HepG2 (cell line): ENCODE measurements at regions not wholly inside any gene's neighbourhood (a gene's known extent, or its start where the extent isn't known, plus 50 kb on each side); places are given as distances from the start of the nearest gene placed in this dataset.

ENCODE experiments used
- ATAC-seq: fragments of 200-7000 bp; cut with Tn5 transposase; 3 replicates; pipeline ENCODE4 v1.9.1; 2020; ENCODE audit warnings: mild to moderate bottlenecking, moderate library complexity
- BruUV-seq: library from RNA; stranded (reverse); fragments of 400-500 nt; replicated peaks from 2 replicates; lab custom pipeline; 2021; lab: Mats Ljungman, UMichigan
- CTCF ChIA-PET: fragments of 300-600 bp; formaldehyde crosslinking; extraction: SDS; loops from one replicate; lab custom pipeline; 2021; ENCODE audit warnings: low total read pairs, inconsistent platforms, low intra/inter-chr PET ratio; lab: Yijun Ruan, JAX
- POLR2A ChIA-PET: fragments of 350-600 bp; sonication (Branson Sonifier 250); formaldehyde crosslinking; loops from one replicate; lab custom pipeline; 2020; ENCODE audit warnings: antibody characterized with exemption, inconsistent platforms; lab: Yijun Ruan, JAX
- DNase-seq: peaks from one replicate; pipeline ENCODE4 v3.0.0-alpha.2; 2015; ENCODE audit warnings: low spot score
- FAIRE-seq: peaks from 3 replicates; lab custom pipeline; 2011; peaks lifted over from hg19 to GRCh38; lab: Jason Lieb, UNC
- H2AFZ ChIP-seq: one replicate; pipeline ENCODE4 v1.6.1; 2011; ENCODE audit warnings: low read length, inconsistent platforms
- H3K27ac ChIP-seq: fragments of 300-600 bp; 3 replicates; pipeline ENCODE4 v1.8.0; 2011; ENCODE audit warnings: mixed run types, mild to moderate bottlenecking, mixed read lengths, low read length, inconsistent platforms; ENCODE audit not compliant: insufficient read depth; ENCODE audit errors: extremely low read length
- H3K27me3 ChIP-seq, 2 experiments: fragments of 200-600 bp in 1 of 2; 2 replicates in 1 of 2; 3 replicates in 1 of 2; pipeline versions ENCODE4 v1.6.0 to v1.8.0; 2011; ENCODE audit warnings: low read length in 2 of 2, mild to moderate bottlenecking in 2 of 2, moderate library complexity in 2 of 2, inconsistent platforms in 1 of 2; ENCODE audit not compliant: insufficient read depth in 2 of 2, control insufficient read depth in 1 of 2
- H3K36me3 ChIP-seq, 2 experiments: fragments of 200-600 bp in 1 of 2; replicated peaks in 1 of 2; 2 replicates in 1 of 2; 3 replicates in 1 of 2; pipeline versions ENCODE4 v1.5.1 to v1.8.0; 2011; ENCODE audit warnings: low read length in 2 of 2, inconsistent platforms in 1 of 2; ENCODE audit not compliant: insufficient read depth in 2 of 2, control insufficient read depth in 1 of 2
- H3K4me1 ChIP-seq: 2 replicates; pipeline ENCODE4 v1.5.1; 2012; ENCODE audit warnings: low read length, inconsistent platforms; ENCODE audit not compliant: insufficient read depth
- H3K4me2 ChIP-seq: 2 replicates; pipeline ENCODE4 v1.6.0; 2011; ENCODE audit warnings: low read depth, low read length, inconsistent platforms
- H3K4me3 ChIP-seq, 3 experiments: fragments of 200-600 bp in 1 of 3; sonication (generic), shearing (Covaris generic) in 1 of 3; replicated peaks in 1 of 3; 2 replicates each; pipeline ENCODE4 v1.5.1; 2011 to 2016; ENCODE audit warnings: low read length in 3 of 3, inconsistent platforms in 2 of 3, low read depth in 2 of 3, mild to moderate bottlenecking in 2 of 3, control low read depth in 1 of 3, mixed read lengths in 1 of 3; ENCODE audit not compliant: insufficient read depth in 1 of 3
- H3K79me2 ChIP-seq: one replicate; pipeline ENCODE4 v1.6.1; 2011; ENCODE audit warnings: low read length, inconsistent platforms; ENCODE audit not compliant: insufficient read depth
- H3K9ac ChIP-seq: 2 replicates; pipeline ENCODE4 v1.6.0; 2011; ENCODE audit warnings: mild to moderate bottlenecking, low read depth, low read length, inconsistent platforms; ENCODE audit not compliant: insufficient read depth
- H3K9me3 ChIP-seq: 2 replicates; pipeline ENCODE4 v1.5.1; 2012; ENCODE audit warnings: mild to moderate bottlenecking, low read length
- H4K20me1 ChIP-seq: 2 replicates; pipeline ENCODE4 v1.6.0; 2011; ENCODE audit warnings: inconsistent platforms, mild to moderate bottlenecking, low read length, moderate library complexity; ENCODE audit not compliant: insufficient read depth
- HMGA1 ChIP-seq: sonication (generic); formaldehyde crosslinking; conservative IDR thresholded peaks from 2 replicates; pipeline ENCODE4 v1.4.0; 2020; ENCODE audit warnings: missing genetic modification reagents
- HNRNPH1 ChIP-seq: fragments of 200-400 bp; formaldehyde crosslinking; optimal IDR thresholded peaks from 2 replicates; pipeline ENCODE3; 2017; ENCODE audit warnings: mild to moderate bottlenecking, low read depth, low read length
- KLF13 ChIP-seq: sonication (generic); formaldehyde crosslinking; IDR thresholded peaks from 2 replicates; pipeline ENCODE4 v1.4.0; 2020; ENCODE audit warnings: mild to moderate bottlenecking, missing genetic modification reagents
- MTA3 ChIP-seq: sonication (generic); formaldehyde crosslinking; IDR thresholded peaks from 2 replicates; pipeline ENCODE4 v1.4.0; 2020; ENCODE audit warnings: missing genetic modification reagents
- MTF2 ChIP-seq: sonication (generic); formaldehyde crosslinking; IDR thresholded peaks from 2 replicates; pipeline ENCODE4 v1.5.0; 2020; ENCODE audit warnings: missing genetic modification reagents, borderline replicate concordance
- RBFOX2 ChIP-seq: fragments of 200-400 bp; formaldehyde crosslinking; IDR thresholded peaks from 2 replicates; pipeline ENCODE4 v1.6.1; 2017; ENCODE audit warnings: low read depth, mild to moderate bottlenecking, low read length
- SMAD9 ChIP-seq: sonication (generic); formaldehyde crosslinking; IDR thresholded peaks from 2 replicates; pipeline ENCODE4 v1.5.1; 2020; ENCODE audit warnings: mild to moderate bottlenecking, missing genetic modification reagents
- SSRP1 ChIP-seq: IDR thresholded peaks from 2 replicates; pipeline ENCODE4 v1.6.1; 2016; ENCODE audit warnings: control low read depth
- ZNF567 ChIP-seq: sonication (generic); formaldehyde crosslinking; IDR thresholded peaks from 2 replicates; pipeline ENCODE4 v1.8.1; 2023; ENCODE audit warnings: mild to moderate bottlenecking, missing genetic modification reagents, borderline replicate concordance
- ZNF629 ChIP-seq: sonication (generic); formaldehyde crosslinking; conservative IDR thresholded peaks from 2 replicates; pipeline ENCODE4 v1.5.0; 2020; ENCODE audit warnings: missing genetic modification reagents
- ZNF713 ChIP-seq: sonication (generic); formaldehyde crosslinking; IDR thresholded peaks from 2 replicates; pipeline ENCODE4 v1.4.0; 2020; ENCODE audit warnings: mild to moderate bottlenecking, missing genetic modification reagents
- WGBS: methylation state at CpG from one replicate; pipeline ENCODE4 v1.1.6; 2017; ENCODE audit warnings: low lambda C conversion rate; 5-methylcytosine and 5-hydroxymethylcytosine counted together
- in situ Hi-C: cut with HindIII; loops from 2 replicates; pipeline ENCODE4 v1.10.0; 2017; ENCODE audit warnings: low pct_unique_long_range_greater_than_20kb; ENCODE audit not compliant: extremely low pct_ligation_motif_present
- intact Hi-C: fragments of 100-400 bp; cut with micrococcal nuclease; formaldehyde crosslinking; loops from one replicate; pipeline ENCODE4 v1.10.0; 2022; ENCODE audit not compliant: unreplicated experiment
- TF ChIP-seq, protein P1 (sequence below): IDR thresholded peaks from 2 replicates; pipeline ENCODE4 v1.6.1; 2016
- TF ChIP-seq, protein P2 (sequence below): sonication (generic); formaldehyde crosslinking; IDR thresholded peaks from 2 replicates; pipeline ENCODE4; 2020; ENCODE audit warnings: missing genetic modification reagents, mild to moderate bottlenecking, borderline replicate concordance
- TF ChIP-seq, protein P3 (sequence below): sonication (generic); formaldehyde crosslinking; IDR thresholded peaks from 2 replicates; pipeline ENCODE4 v1.9.0; 2021; ENCODE audit warnings: missing genetic modification reagents, borderline replicate concordance

DNA sequence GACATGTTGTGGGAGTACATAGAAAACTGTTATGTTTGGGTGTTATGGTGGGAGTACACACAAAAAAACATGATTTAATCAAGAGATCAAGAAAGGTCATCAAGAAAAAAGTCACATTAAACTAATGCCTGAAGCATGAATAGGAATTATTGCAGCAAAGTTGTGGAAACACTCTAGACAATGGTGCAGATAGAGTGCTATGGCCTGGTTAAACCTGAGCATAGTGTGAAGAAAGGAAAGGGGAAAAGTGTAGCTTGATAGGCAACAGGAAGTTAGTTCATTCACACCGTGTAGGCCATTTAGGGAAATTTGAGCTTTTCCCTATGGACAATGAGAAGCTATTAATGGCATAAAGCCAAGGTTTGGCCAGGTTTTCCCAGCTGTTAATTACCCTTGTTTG lies 162.1 kb upstream of the EMCN start:
- DNase-seq (no peak), FAIRE-seq (no peak), ATAC-seq (no peak)
- no peaks in the 10 kb centered on the region for H3K79me2 ChIP-seq
- no peaks in the 10 kb centered on the region for H3K36me3 ChIP-seq
- WGBS = 0% methylated on average over 1 of the region's 1 CpG
- no peak overlapping the region for H2AFZ ChIP-seq
- H3K9ac ChIP-seq = no peak overlapping the region
- no peaks in the 10 kb centered on the region for H3K4me1 ChIP-seq
- no TSS peak for BruUV-seq
- no peaks in the 10 kb centered on the region for H3K9me3 ChIP-seq
- H4K20me1 ChIP-seq = no peaks in the 10 kb centered on the region
- H3K4me3 ChIP-seq = no peak overlapping the region
- H3K27ac ChIP-seq = no peak overlapping the region
- no peak overlapping the region for H3K4me2 ChIP-seq
- no peaks in the 10 kb centered on the region; a peak in 1 of 5 replicates for H3K27me3 ChIP-seq
- no peak for TF ChIP-seq ZNF713 (CRISPR knock-in tag)
- in situ Hi-C loops = no loop called here
- intact Hi-C loops = no loop called here
- CTCF ChIA-PET = no interaction called here
- POLR2A ChIA-PET = no interaction called here

DNA sequence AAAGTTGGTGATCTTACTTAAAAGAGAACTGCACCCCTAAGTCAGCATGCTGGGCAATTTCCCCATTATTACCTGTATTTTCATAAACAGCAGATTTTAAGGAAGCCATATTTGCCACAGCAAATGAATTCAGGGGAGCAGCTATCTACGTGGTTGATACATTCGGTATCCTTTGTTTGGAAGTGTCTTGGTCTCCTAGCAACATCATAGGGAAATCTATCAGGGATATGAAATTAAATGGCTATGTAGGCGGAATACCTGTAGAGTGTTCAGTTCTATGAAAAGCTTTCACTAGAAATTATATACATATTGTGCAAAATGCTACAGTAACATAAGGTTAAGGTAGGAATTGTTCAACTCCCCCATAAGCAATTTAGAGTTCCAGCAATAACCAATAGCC lies 157.2 kb upstream of the EMCN start:
- no peak for FAIRE-seq
- in situ Hi-C loops (no loop called here), intact Hi-C loops (no loop called here)
- Histone ChIP-seq H2AFZ (no peak overlapping the region), H3K27ac (no peak overlapping the region), H3K27me3 (no peaks in the 10 kb centered on the region; a peak in 1 of 5 replicates), H3K9me3 (no peaks in the 10 kb centered on the region), H4K20me1 (no peaks in the 10 kb centered on the region), H3K4me2 (no peak overlapping the region), H3K36me3 (no peaks in the 10 kb centered on the region), H3K4me3 (no peak overlapping the region), H3K4me1 (no peaks in the 10 kb centered on the region), H3K79me2 (no peaks in the 10 kb centered on the region), H3K9ac (no peak overlapping the region)
- no peak for DNase-seq
- ATAC-seq = no peak
- ChIA-PET CTCF (no interaction called here), POLR2A (no interaction called here)
- 0% methylated on average over 3 of the region's 3 CpGs for WGBS
- BruUV-seq = no TSS peak
- no peak for TF ChIP-seq KLF13
- no peak for TF ChIP-seq RBFOX2
- no peak for TF ChIP-seq HMGA1
- TF ChIP-seq, protein P1, sequence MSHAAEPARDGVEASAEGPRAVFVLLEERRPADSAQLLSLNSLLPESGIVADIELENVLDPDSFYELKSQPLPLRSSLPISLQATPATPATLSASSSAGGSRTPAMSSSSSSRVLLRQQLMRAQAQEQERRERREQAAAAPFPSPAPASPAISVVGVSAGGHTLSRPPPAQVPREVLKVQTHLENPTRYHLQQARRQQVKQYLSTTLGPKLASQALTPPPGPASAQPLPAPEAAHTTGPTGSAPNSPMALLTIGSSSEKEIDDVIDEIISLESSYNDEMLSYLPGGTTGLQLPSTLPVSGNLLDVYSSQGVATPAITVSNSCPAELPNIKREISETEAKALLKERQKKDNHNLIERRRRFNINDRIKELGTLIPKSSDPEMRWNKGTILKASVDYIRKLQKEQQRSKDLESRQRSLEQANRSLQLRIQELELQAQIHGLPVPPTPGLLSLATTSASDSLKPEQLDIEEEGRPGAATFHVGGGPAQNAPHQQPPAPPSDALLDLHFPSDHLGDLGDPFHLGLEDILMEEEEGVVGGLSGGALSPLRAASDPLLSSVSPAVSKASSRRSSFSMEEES = no peak
- TF ChIP-seq ZNF567 (CRISPR knock-in tag) = no peak
- TF ChIP-seq, protein P2, sequence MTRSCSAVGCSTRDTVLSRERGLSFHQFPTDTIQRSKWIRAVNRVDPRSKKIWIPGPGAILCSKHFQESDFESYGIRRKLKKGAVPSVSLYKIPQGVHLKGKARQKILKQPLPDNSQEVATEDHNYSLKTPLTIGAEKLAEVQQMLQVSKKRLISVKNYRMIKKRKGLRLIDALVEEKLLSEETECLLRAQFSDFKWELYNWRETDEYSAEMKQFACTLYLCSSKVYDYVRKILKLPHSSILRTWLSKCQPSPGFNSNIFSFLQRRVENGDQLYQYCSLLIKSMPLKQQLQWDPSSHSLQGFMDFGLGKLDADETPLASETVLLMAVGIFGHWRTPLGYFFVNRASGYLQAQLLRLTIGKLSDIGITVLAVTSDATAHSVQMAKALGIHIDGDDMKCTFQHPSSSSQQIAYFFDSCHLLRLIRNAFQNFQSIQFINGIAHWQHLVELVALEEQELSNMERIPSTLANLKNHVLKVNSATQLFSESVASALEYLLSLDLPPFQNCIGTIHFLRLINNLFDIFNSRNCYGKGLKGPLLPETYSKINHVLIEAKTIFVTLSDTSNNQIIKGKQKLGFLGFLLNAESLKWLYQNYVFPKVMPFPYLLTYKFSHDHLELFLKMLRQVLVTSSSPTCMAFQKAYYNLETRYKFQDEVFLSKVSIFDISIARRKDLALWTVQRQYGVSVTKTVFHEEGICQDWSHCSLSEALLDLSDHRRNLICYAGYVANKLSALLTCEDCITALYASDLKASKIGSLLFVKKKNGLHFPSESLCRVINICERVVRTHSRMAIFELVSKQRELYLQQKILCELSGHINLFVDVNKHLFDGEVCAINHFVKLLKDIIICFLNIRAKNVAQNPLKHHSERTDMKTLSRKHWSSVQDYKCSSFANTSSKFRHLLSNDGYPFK = no peak
- no peak for TF ChIP-seq SSRP1 (CRISPR knock-in tag)
- TF ChIP-seq MTF2 = no peak
- TF ChIP-seq SMAD9 = no peak
- TF ChIP-seq, protein P3, sequence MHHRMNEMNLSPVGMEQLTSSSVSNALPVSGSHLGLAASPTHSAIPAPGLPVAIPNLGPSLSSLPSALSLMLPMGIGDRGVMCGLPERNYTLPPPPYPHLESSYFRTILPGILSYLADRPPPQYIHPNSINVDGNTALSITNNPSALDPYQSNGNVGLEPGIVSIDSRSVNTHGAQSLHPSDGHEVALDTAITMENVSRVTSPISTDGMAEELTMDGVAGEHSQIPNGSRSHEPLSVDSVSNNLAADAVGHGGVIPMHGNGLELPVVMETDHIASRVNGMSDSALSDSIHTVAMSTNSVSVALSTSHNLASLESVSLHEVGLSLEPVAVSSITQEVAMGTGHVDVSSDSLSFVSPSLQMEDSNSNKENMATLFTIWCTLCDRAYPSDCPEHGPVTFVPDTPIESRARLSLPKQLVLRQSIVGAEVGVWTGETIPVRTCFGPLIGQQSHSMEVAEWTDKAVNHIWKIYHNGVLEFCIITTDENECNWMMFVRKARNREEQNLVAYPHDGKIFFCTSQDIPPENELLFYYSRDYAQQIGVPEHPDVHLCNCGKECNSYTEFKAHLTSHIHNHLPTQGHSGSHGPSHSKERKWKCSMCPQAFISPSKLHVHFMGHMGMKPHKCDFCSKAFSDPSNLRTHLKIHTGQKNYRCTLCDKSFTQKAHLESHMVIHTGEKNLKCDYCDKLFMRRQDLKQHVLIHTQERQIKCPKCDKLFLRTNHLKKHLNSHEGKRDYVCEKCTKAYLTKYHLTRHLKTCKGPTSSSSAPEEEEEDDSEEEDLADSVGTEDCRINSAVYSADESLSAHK (CRISPR knock-in tag) = no peak
- TF ChIP-seq ZNF629 (CRISPR knock-in tag) = no peak
- no peak for TF ChIP-seq MTA3
- TF ChIP-seq HNRNPH1 = no peak
